Panc1 (cell line): ENCODE measurements at regions not wholly inside any gene's neighbourhood (a gene's known extent, or its start where the extent isn't known, plus 50 kb on each side); places are given as distances from the start of the nearest gene placed in this dataset.

Experiments used
- CTCF ChIP-seq: fragments of 450-650 bp; IDR thresholded peaks from 2 replicates; pipeline ENCODE4 v1.5.1; 2017; ENCODE audit warnings: mild to moderate bottlenecking
- POLR2AphosphoS5 ChIP-seq: IDR thresholded peaks from 2 replicates; pipeline ENCODE4 v1.6.1; 2012; ENCODE audit warnings: mild to moderate bottlenecking, low read depth, low read length, moderate library complexity
- REST ChIP-seq, 2 experiments: IDR thresholded peaks; 2 replicates each; pipeline ENCODE4 v1.6.1; 2011 to 2012; ENCODE audit warnings: low read depth in 2 of 2, control low read depth in 1 of 2, low read length in 1 of 2, mild to moderate bottlenecking in 1 of 2, moderate library complexity in 1 of 2; ENCODE audit not compliant: insufficient read depth in 1 of 2
- TCF7L2 ChIP-seq: IDR thresholded peaks from 2 replicates; pipeline ENCODE4 v1.6.1; 2011; ENCODE audit warnings: mild to moderate bottlenecking, low read depth, low read length, inconsistent platforms

- no peak for TF ChIP-seq REST (IDR thresholded peaks at IDR 0.05; ENCODE audit: insufficient read depth in 1 of 2, low read depth in 2 of 2, low read length in 1 of 2)
- TF ChIP-seq POLR2AphosphoS5, result no peak
- no peak for TF ChIP-seq CTCF
- TF ChIP-seq TCF7L2, result no peak
These were observed 316.9 kb downstream of the INHBA start for GRCh38 chr7:41385996-41386395.
